ENCODE measurements at regions not wholly inside any gene's neighbourhood (a gene's known extent, or its start where the extent isn't known, plus 50 kb on each side); places are given as distances from the start of the nearest gene placed in this dataset.

DNA sequence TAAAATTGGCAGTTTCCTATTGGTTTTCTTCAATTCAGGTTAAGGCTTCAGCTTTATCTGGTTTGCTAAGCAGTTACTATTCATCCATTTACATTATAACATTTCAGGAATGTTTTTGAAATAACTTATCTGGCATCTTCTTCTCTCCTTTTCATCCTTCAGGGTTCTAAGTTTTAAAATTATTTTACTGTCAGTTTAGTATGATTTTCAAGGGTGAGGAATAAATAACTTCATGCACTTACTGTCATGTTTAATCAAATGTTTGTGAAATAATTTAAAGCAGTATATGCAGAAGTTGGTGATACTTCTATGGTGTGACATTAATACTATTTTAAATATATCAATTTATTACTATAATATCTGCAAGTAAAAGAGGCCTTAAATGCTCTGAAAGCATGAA, 338.1 kb upstream of the MMS22L start:
- no peak for DNase-seq (ENCODE audit: low read depth)
- TF ChIP-seq, protein P1, sequence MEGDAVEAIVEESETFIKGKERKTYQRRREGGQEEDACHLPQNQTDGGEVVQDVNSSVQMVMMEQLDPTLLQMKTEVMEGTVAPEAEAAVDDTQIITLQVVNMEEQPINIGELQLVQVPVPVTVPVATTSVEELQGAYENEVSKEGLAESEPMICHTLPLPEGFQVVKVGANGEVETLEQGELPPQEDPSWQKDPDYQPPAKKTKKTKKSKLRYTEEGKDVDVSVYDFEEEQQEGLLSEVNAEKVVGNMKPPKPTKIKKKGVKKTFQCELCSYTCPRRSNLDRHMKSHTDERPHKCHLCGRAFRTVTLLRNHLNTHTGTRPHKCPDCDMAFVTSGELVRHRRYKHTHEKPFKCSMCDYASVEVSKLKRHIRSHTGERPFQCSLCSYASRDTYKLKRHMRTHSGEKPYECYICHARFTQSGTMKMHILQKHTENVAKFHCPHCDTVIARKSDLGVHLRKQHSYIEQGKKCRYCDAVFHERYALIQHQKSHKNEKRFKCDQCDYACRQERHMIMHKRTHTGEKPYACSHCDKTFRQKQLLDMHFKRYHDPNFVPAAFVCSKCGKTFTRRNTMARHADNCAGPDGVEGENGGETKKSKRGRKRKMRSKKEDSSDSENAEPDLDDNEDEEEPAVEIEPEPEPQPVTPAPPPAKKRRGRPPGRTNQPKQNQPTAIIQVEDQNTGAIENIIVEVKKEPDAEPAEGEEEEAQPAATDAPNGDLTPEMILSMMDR (IDR thresholded peaks at IDR 0.05; ENCODE audit: low read length, missing control alignments), result no peak
- H3K4me3 ChIP-seq (replicated peaks; ENCODE audit: low read depth, low read length), result no peak overlapping the region

DNA sequence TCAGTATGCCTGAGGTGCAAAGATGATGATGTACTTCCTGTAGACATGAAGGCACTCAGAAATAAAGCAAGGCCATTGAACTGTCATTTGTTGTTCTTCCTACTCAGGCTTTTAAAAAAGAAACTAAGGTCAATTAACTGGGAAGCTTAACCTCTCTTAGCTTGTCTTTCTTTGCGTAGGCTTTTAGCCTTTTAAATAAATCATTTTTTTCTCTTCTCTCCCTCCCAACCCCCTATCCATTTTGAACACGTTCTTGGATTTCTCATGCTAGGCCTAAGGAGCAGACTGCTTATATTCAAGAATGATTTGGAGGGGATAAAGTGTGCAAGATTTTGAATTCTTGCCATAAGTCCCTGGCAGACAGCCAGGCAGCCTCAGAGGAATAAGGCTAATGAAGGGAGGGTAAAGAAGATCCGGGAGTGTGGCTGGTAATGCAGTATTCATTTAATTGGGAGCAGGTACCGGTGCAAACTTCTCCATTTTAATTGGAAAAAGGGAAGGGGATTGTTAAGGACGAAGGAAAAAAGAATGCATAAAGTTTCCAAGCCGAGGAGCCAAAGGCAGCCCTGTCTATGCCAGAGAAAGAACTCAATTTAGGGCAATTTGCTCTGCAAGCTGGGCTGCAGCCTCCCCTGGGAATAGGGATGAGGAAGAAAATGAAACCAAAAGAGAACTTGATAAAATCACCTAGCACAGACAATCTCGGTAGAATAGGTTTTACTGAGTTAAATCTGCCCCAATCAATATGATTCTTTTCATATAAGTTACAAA, 343.8 kb upstream of the MMS22L start:
- TF ChIP-seq, protein P1 (IDR thresholded peaks at IDR 0.05; ENCODE audit: low read length, missing control alignments), result no peak
- no peak overlapping the region for H3K4me3 ChIP-seq (replicated peaks; ENCODE audit: low read depth, low read length)
- no peak for DNase-seq (ENCODE audit: low read depth)

DNA sequence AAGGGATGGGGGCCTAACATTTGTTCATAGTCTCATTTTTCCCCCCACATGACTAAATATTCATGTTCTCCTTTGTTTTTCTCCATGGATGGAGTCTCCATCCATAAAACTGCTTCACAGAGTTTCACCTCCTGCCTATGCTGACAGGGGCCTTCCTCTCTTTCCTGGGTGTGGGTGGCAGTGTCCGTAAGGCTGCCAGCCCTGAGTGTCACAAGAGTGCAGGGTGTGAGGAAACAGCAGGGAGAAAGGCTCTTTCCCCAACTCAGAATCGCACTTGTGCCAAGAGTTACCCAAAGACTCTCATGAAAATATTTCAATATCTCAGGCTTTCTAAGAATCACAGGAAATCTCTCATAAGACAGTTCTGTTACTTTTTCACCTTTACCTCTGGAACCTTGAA, 346.2 kb upstream of the MMS22L start:
- DNase-seq (ENCODE audit: low read depth), result no peak
- H3K4me3 ChIP-seq (replicated peaks; ENCODE audit: low read depth, low read length), result no peak overlapping the region
- TF ChIP-seq, protein P1 (IDR thresholded peaks at IDR 0.05; ENCODE audit: low read length, missing control alignments), result no peak

DNA sequence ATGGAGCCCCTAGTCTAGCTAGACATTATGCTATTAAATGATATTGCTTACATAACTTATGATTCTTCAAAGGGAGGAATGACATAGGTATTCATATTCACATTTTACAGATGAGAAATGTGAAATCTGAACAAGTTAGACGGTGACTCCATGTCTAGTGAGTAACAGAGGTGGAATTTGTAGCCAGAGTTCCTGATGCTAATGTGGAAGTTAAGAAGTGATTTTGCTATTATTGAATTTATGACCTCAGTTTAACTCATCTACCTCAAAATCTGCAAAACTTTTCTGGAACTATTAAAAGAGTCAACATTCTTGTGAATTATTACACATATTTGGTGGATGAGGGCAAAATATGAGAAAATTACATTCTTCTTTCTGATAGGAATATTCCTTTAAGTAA, 347.6 kb upstream of the MMS22L start:
- TF ChIP-seq, protein P1 (IDR thresholded peaks at IDR 0.05; ENCODE audit: low read length, missing control alignments), result no peak
- DNase-seq (ENCODE audit: low read depth), result no peak
- no peak overlapping the region for H3K4me3 ChIP-seq (replicated peaks; ENCODE audit: low read depth, low read length)

DNA sequence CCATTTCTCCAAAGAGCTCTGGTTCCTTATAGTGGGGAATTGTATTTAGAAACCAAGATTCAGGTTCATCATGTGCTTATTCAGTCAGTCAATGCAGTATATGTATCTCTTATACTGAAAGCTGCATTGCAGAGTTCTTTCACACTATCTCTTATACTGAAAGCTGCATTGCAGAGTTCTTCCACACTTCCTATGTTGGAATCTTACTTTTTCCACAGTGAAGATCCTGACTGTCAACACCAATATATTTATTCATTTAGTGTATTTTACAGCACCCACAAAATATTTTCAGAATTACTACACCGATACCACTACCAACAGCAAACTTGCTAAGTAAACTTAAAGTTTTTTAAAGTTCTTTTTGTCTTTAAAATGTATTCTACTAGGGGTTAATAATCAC, 349.3 kb upstream of the MMS22L start:
- no peak overlapping the region for H3K4me3 ChIP-seq (replicated peaks; ENCODE audit: low read depth, low read length)
- no peak for DNase-seq (ENCODE audit: low read depth)
- TF ChIP-seq, protein P1 (IDR thresholded peaks at IDR 0.05; ENCODE audit: low read length, missing control alignments), result no peak

DNA sequence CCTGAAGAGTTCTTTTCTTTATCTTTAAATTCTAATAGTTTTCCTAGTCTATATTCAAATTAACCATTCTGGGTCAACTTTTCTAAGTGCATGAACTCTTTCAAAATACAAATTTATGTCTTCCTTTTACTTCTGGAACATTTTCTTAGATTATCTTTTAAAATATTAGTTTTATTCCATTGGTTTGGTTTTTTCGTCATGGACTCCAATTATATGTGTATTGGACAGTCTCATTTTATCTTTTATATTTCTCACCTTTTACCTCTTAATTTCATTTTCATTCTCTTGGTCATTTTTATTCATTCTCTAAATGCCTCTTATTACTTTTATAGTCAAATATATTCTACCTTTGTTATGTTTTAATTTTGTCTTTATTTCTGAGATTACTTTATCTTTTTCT, 356.7 kb upstream of the MMS22L start:
- TF ChIP-seq, protein P1 (IDR thresholded peaks at IDR 0.05; ENCODE audit: low read length, missing control alignments), result no peak
- H3K4me3 ChIP-seq (replicated peaks; ENCODE audit: low read depth, low read length), result no peak overlapping the region
- no peak for DNase-seq (ENCODE audit: low read depth)

DNA sequence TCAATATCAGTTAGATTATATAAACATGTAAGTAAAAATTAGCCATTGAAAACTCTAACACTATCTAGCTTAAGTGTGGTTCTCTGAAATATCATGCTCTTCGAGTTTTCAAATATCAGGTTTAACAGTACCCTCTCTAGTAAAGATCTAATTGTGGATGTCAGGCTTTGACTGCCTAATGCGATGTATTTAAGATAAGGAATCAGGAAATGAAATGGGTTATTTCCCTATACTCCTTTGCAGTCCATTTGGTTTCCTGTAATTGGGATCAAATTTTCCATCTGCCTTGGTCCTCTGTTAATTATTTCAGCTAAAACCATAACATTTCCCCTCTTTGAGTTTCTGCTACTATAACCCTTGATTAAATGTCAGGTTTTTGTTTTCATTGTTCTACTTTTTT, 361.3 kb upstream of the MMS22L start:
- DNase-seq (ENCODE audit: low read depth), result no peak
- no peak overlapping the region for H3K4me3 ChIP-seq (replicated peaks; ENCODE audit: low read depth, low read length)
- TF ChIP-seq, protein P1 (IDR thresholded peaks at IDR 0.05; ENCODE audit: low read length, missing control alignments), result no peak
